ENCODE measurements at regions not wholly inside any gene's neighbourhood (a gene's known extent, or its start where the extent isn't known, plus 50 kb on each side); places are given as distances from the start of the nearest gene placed in this dataset.

- TF ChIP-seq SUZ12 (IDR thresholded peaks at IDR 0.05; ENCODE audit: extremely low read depth, insufficient read depth, insufficient read length) (no peak), YY1 (IDR thresholded peaks at IDR 0.05; ENCODE audit: insufficient read depth, insufficient read length) (no peak), ZNF274 (IDR thresholded peaks at IDR 0.05; ENCODE audit: low read depth, low read length) (no peak)
Measured at GRCh38 chr4:125703443-125703842, 388.7 kb downstream of the FAT4 start.
